ENCODE measurements at regions not wholly inside any gene's neighbourhood (a gene's known extent, or its start where the extent isn't known, plus 50 kb on each side); places are given as distances from the start of the nearest gene placed in this dataset.
A peak's percentile ranks its signal among the peaks of the same experiment; 100 is the strongest.
"Not testable (repeated sequence)": the region's sequence is repeated elsewhere in the genome, so short reads cannot be mapped to it uniquely, and the experiment has no call there.

- not testable (repeated sequence) for H3K36me3 Mint-ChIP-seq (ENCODE audit: low read depth); H3K27ac Mint-ChIP-seq; ATAC-seq; DNase-seq; H3K9me3 Mint-ChIP-seq; H3K4me1 Mint-ChIP-seq; H3K4me3 Mint-ChIP-seq; H3K27me3 Mint-ChIP-seq
Observed at GRCh38 chrY:25152322-25152721, 100.4 kb upstream of the BPY2C start.

DNA sequence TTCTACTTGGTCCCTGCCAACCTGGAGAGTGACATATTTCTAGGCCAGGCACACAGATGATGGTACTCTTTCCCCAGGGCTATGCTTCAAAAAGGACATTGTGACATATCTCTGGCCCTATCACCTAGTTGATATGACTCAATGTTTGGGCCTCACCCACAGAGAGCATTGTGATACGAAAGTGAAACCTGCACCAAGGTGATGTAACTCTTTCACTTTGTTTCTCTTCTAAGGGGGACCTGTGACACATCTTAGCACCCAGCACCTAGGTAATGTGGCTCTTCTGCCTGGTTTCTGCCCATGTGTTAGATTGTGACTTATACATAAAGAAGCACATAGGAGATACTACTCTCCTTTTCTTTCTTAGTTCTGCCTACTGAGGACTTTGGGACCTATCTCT lies 96.1 kb upstream of the BPY2C start:
- not testable (repeated sequence) for DNase-seq; H3K27ac Mint-ChIP-seq; H3K4me1 Mint-ChIP-seq; H3K9me3 Mint-ChIP-seq; H3K27me3 Mint-ChIP-seq; H3K36me3 Mint-ChIP-seq (ENCODE audit: low read depth); H3K4me3 Mint-ChIP-seq
- ATAC-seq = peak; percentile 85

DNA sequence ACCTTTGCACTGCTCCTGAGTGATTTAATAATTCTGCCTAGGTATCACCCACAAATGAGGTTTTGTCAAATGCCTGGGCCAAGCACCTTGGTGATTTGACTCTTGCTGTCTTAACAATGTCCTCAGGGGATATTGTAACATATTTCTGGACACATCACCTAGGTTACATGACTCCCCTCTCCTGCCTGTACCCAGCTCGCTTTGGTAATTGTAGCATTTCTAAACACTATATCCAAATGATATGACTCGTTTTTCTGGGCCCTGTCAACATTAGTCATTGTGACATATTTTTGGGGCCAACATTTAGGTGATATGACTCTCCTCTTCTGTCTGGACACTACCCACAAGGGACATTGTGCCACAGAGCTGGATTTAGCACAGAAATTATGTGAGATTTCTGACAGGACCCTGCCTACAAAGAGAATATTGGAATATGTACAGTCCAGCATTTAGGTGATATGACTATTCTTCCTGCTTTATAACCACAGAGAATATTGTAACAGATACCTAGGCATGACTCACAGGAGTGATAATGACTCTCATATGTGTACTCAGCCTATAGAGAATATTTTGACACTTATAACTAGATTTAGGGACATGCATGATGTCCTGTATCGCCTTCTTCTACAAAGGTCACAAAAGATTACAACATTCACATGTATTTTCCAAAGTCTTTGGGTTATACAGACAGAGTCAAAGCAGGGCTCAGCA lies 80.4 kb upstream of the BPY2C start:
- H3K4me1 Mint-ChIP-seq; H3K36me3 Mint-ChIP-seq (ENCODE audit: low read depth); ATAC-seq: not testable (repeated sequence)

GRCh38 chrY:25120897-25121296 lies 69.0 kb upstream of the BPY2C start:
- H3K4me3 Mint-ChIP-seq, H3K9me3 Mint-ChIP-seq, H3K27ac Mint-ChIP-seq: not testable (repeated sequence)

More for the DNA sequence above, 80.4 kb upstream of the BPY2C start:
- DNase-seq, H3K27ac Mint-ChIP-seq, H3K9me3 Mint-ChIP-seq, H3K27me3 Mint-ChIP-seq, H3K4me3 Mint-ChIP-seq: not testable (repeated sequence)

DNA sequence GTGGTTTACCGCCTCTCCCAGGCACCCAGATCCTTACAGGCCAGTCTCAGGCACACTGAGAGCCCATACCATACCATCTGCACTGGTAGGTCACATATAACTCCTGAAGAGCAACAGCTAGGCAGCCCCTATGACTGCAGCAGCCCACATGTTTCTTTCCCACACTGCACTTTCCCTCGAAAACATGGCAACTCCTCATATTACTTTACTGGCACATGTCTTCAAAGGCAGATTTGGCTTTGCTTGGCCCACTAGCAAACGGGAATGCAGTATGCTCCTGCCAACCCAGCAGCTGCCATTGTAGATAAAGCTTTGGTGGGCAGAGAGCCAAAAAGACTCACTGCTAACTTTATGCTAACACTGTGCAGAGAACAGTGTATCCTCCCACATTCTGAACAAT lies 56.3 kb upstream of the BPY2C start:
- ATAC-seq; H3K9me3 Mint-ChIP-seq; H3K4me1 Mint-ChIP-seq; H3K36me3 Mint-ChIP-seq (ENCODE audit: low read depth); H3K27me3 Mint-ChIP-seq; DNase-seq; H3K27ac Mint-ChIP-seq; H3K4me3 Mint-ChIP-seq: not testable (repeated sequence)

More at GRCh38 chrY:25120897-25121296, 69.0 kb upstream of the BPY2C start:
- H3K36me3 Mint-ChIP-seq (ENCODE audit: low read depth); H3K4me1 Mint-ChIP-seq; H3K27me3 Mint-ChIP-seq; DNase-seq; ATAC-seq: not testable (repeated sequence)
